Parathyroid adenoma (tissue), 2 donors: ENCODE measurements at regions not wholly inside any gene's neighbourhood (a gene's known extent, or its start where the extent isn't known, plus 50 kb on each side); places are given as distances from the start of the nearest gene placed in this dataset.

Experiments
- H2AFZ ChIP-seq: fragments of 300-600 bp; sonication (generic); one replicate; pipeline ENCODE4 v1.7.0; 2017; ENCODE audit warnings: antibody characterized with exemption, mild to moderate bottlenecking
- H3K27ac ChIP-seq: fragments of 300-600 bp; sonication (generic); one replicate; pipeline ENCODE4 v1.7.0; 2017
- H3K27me3 ChIP-seq: fragments of 300-600 bp; sonication (generic); one replicate; pipeline ENCODE4 v1.7.0; 2017; ENCODE audit warnings: low read length; ENCODE audit not compliant: control insufficient read depth, insufficient read depth
- H3K36me3 ChIP-seq: fragments of 300-600 bp; sonication (generic); one replicate; pipeline ENCODE4 v1.7.0; 2017; ENCODE audit warnings: low read length; ENCODE audit not compliant: control insufficient read depth, insufficient read depth
- H3K4me1 ChIP-seq: fragments of 300-600 bp; sonication (generic); one replicate; pipeline ENCODE4 v1.7.0; 2017; ENCODE audit warnings: control low read depth
- H3K4me2 ChIP-seq: fragments of 300-600 bp; sonication (generic); one replicate; pipeline ENCODE4 v1.7.0; 2017; ENCODE audit warnings: low read length
- H3K4me3 ChIP-seq: fragments of 300-600 bp; sonication (generic); one replicate; pipeline ENCODE4 v1.7.0; 2017; ENCODE audit warnings: low read depth, low read length
- H3K79me2 ChIP-seq: fragments of 300-600 bp; sonication (generic); one replicate; pipeline ENCODE4 v1.7.0; 2017; ENCODE audit warnings: control low read depth
- H3K9ac ChIP-seq: fragments of 300-600 bp; sonication (generic); one replicate; pipeline ENCODE4 v1.7.0; 2017; ENCODE audit warnings: mild to moderate bottlenecking
- H3K9me3 ChIP-seq: fragments of 300-600 bp; sonication (generic); one replicate; pipeline ENCODE4 v1.7.0; 2017; ENCODE audit warnings: low read length; ENCODE audit not compliant: control insufficient read depth
- CTCF ChIP-seq: fragments of 300-600 bp; sonication (generic); IDR thresholded peaks from one replicate; pipeline ENCODE4 v1.7.0; 2017; ENCODE audit warnings: antibody characterized with exemption, mild to moderate bottlenecking
- donor health status: primary hyperparathyroidism.

- H3K4me2 ChIP-seq, result no peak overlapping the region
- H3K4me3 ChIP-seq, result no peak overlapping the region
- H3K9me3 ChIP-seq, result no peaks in the 10 kb centered on the region
- no peaks in the 10 kb centered on the region for H3K27me3 ChIP-seq
- no peaks in the 10 kb centered on the region for H3K36me3 ChIP-seq
- H3K4me1 ChIP-seq, result no peaks in the 10 kb centered on the region
- no peaks in the 10 kb centered on the region for H3K79me2 ChIP-seq
- no peak overlapping the region for H2AFZ ChIP-seq
- H3K27ac ChIP-seq, result no peak overlapping the region
- no peak overlapping the region for H3K9ac ChIP-seq
- TF ChIP-seq CTCF, result no peak
Measured at GRCh38 chr2:60361498-60361897, 192.0 kb downstream of the BCL11A start.

- no peak overlapping the region for H3K4me2 ChIP-seq
- no peak overlapping the region for H3K9ac ChIP-seq
- no peaks in the 10 kb centered on the region for H3K27me3 ChIP-seq
- no peak overlapping the region for H2AFZ ChIP-seq
- H3K36me3 ChIP-seq, result no peaks in the 10 kb centered on the region
- no peak overlapping the region for H3K27ac ChIP-seq
- no peak overlapping the region for H3K4me3 ChIP-seq
- no peaks in the 10 kb centered on the region for H3K79me2 ChIP-seq
- no peaks in the 10 kb centered on the region for H3K9me3 ChIP-seq
- TF ChIP-seq CTCF, result no peak
- H3K4me1 ChIP-seq, result no peaks in the 10 kb centered on the region
Measured at GRCh38 chr2:60359569-60359968, 193.9 kb downstream of the BCL11A start.

- Histone ChIP-seq H3K4me1 (no peaks in the 10 kb centered on the region), H3K27ac (no peak overlapping the region), H2AFZ (no peak overlapping the region), H3K4me2 (no peak overlapping the region), H3K4me3 (no peak overlapping the region), H3K36me3 (no peaks in the 10 kb centered on the region), H3K9ac (no peak overlapping the region), H3K27me3 (no peaks in the 10 kb centered on the region), H3K79me2 (no peaks in the 10 kb centered on the region), H3K9me3 (no peaks in the 10 kb centered on the region)
- no peak for TF ChIP-seq CTCF
Measured at GRCh38 chr2:60358476-60358875, 195.0 kb downstream of the BCL11A start.

- no peak overlapping the region for H2AFZ ChIP-seq
- H3K27me3 ChIP-seq, result no peaks in the 10 kb centered on the region
- no peak for TF ChIP-seq CTCF
- H3K4me2 ChIP-seq, result no peak overlapping the region
- H3K9me3 ChIP-seq, result no peaks in the 10 kb centered on the region
- H3K4me1 ChIP-seq, result no peaks in the 10 kb centered on the region
- H3K36me3 ChIP-seq, result no peaks in the 10 kb centered on the region
- H3K27ac ChIP-seq, result no peak overlapping the region
- H3K9ac ChIP-seq, result no peak overlapping the region
- no peaks in the 10 kb centered on the region for H3K79me2 ChIP-seq
- no peak overlapping the region for H3K4me3 ChIP-seq
Measured at GRCh38 chr2:60357996-60358395, 195.5 kb downstream of the BCL11A start.

- Histone ChIP-seq H2AFZ (no peak overlapping the region), H3K27ac (no peak overlapping the region), H3K4me2 (no peak overlapping the region), H3K36me3 (no peaks in the 10 kb centered on the region), H3K4me1 (no peaks in the 10 kb centered on the region), H3K9ac (no peak overlapping the region), H3K79me2 (no peaks in the 10 kb centered on the region), H3K4me3 (no peak overlapping the region), H3K27me3 (no peaks in the 10 kb centered on the region), H3K9me3 (no peaks in the 10 kb centered on the region)
- TF ChIP-seq CTCF, result no peak
Measured at GRCh38 chr2:60356346-60356745, 197.1 kb downstream of the BCL11A start.
